ENCODE measurements at regions not wholly inside any gene's neighbourhood (a gene's known extent, or its start where the extent isn't known, plus 50 kb on each side); places are given as distances from the start of the nearest gene placed in this dataset.

- DNase-seq = peak; percentile 92
- POLR2A ChIA-PET (ENCODE audit: unreplicated experiment) = interaction anchor here (0.7 to 1.4 kb wide), 2 partner anchors 123 to 199 kb away, joined by 5 to 20 read pairs; partner anchors contain the start of gene GADD45A
Observed at GRCh38 chr1:67561704-67562113, 123.3 kb upstream of the GADD45A start.

GRCh38 chr1:67563684-67564083, 121.3 kb upstream of the GADD45A start:
- BruUV-seq (replicated peaks) = no TSS peak
- no peaks in the 10 kb centered on the region for H4K20me1 ChIP-seq (ENCODE audit: low read length)
- no peak overlapping the region for H3K4me3 ChIP-seq (ENCODE audit: low read length)

More at GRCh38 chr1:67561704-67562113, 123.3 kb upstream of the GADD45A start:
- TF ChIP-seq EZH2 (IDR thresholded peaks at IDR 0.05; ENCODE audit: low read length, unreplicated experiment) = no peak
- no peak for TF ChIP-seq EZH2phosphoT487 (IDR thresholded peaks at IDR 0.05; ENCODE audit: borderline replicate concordance, low read length)
- peak; percentile 93 for TF ChIP-seq CTCF (conservative IDR thresholded peaks at IDR 0.05; ENCODE audit: low read depth, low read length)
- BruUV-seq (replicated peaks) = no TSS peak
- Histone ChIP-seq H2AFZ (ENCODE audit: low read length) (0 out of 2 replicates have a peak overlapping the region, but pooled peaks have one; percentile 41), H3K9ac (ENCODE audit: low read length) (no peak overlapping the region), H3K4me2 (ENCODE audit: low read length) (peak overlapping the region; percentile 1; the same call in 1 of the 2 replicates), H3K9me3 (ENCODE audit: low read length) (no peaks in the 10 kb centered on the region), H3K4me3 (ENCODE audit: low read length) (no peak overlapping the region), H4K20me1 (ENCODE audit: low read length) (no peaks in the 10 kb centered on the region), H3F3A (ENCODE audit: low read length, unreplicated experiment) (no peaks in the 10 kb centered on the region), H3K9me2 (replicated peaks; ENCODE audit: low read length) (no peaks in the 10 kb centered on the region), H3K4me1 (ENCODE audit: insufficient read depth, low read length) (peaks cover 18% of the 10 kb centered on the region), H3K36me3 (ENCODE audit: low read depth, low read length) (no peaks in the 10 kb centered on the region), H3K27me3 (ENCODE audit: low read length) (no peaks in the 10 kb centered on the region), H3K27ac (ENCODE audit: low read length) (0 out of 2 replicates have a peak overlapping the region, but pooled peaks have one; percentile 7), H3K79me2 (ENCODE audit: low read length) (no peaks in the 10 kb centered on the region)
- CTCF ChIA-PET = interaction anchor here (0.6 to 1.3 kb wide), 3 partner anchors 25 to 198 kb away, joined by 4 to 12 read pairs (median 9); no protein-coding TSS in a partner anchor
- intact Hi-C loops (cut with micrococcal nuclease) = loop anchor here (1.0 kb wide), 2 partner anchors 123 to 199 kb away; no protein-coding TSS in a partner anchor
- ATAC-seq = peak; percentile 90

More at GRCh38 chr1:67563684-67564083, 121.3 kb upstream of the GADD45A start:
- intact Hi-C loops (cut with micrococcal nuclease) = no loop called here
- H3K9ac ChIP-seq (ENCODE audit: low read length) = no peak overlapping the region
- ATAC-seq (no peak), DNase-seq (no peak)
- H3K4me1 ChIP-seq (ENCODE audit: insufficient read depth, low read length) = peaks cover 12% of the 10 kb centered on the region
- POLR2A ChIA-PET (ENCODE audit: unreplicated experiment) = no interaction called here
- CTCF ChIA-PET = interaction anchor here (1.1 kb wide), 1 partner anchor 197 kb away, joined by 7 read pairs; no protein-coding TSS in a partner anchor
- no peak overlapping the region for H3K27ac ChIP-seq (ENCODE audit: low read length)
- no peak for TF ChIP-seq CTCF (conservative IDR thresholded peaks at IDR 0.05; ENCODE audit: low read depth, low read length)
- TF ChIP-seq EZH2 (IDR thresholded peaks at IDR 0.05; ENCODE audit: low read length, unreplicated experiment) = no peak
- TF ChIP-seq EZH2phosphoT487 (IDR thresholded peaks at IDR 0.05; ENCODE audit: borderline replicate concordance, low read length) = no peak
- no peaks in the 10 kb centered on the region for H3K36me3 ChIP-seq (ENCODE audit: low read depth, low read length)
- no peaks in the 10 kb centered on the region for H3K79me2 ChIP-seq (ENCODE audit: low read length)
- H2AFZ ChIP-seq (ENCODE audit: low read length) = no peak overlapping the region
- no peaks in the 10 kb centered on the region for H3K9me3 ChIP-seq (ENCODE audit: low read length)
- no peaks in the 10 kb centered on the region for H3K27me3 ChIP-seq (ENCODE audit: low read length)
- no peak overlapping the region for H3K4me2 ChIP-seq (ENCODE audit: low read length)
- H3F3A ChIP-seq (ENCODE audit: low read length, unreplicated experiment) = no peaks in the 10 kb centered on the region
- H3K9me2 ChIP-seq (replicated peaks; ENCODE audit: low read length) = no peaks in the 10 kb centered on the region

Measured in PC-3 (cell line).